Astrocyte of the hippocampus (primary cell): ENCODE measurements at regions not wholly inside any gene's neighbourhood (a gene's known extent, or its start where the extent isn't known, plus 50 kb on each side); places are given as distances from the start of the nearest gene placed in this dataset.

ENCODE experiments used
- DNase-seq: peaks from one replicate; pipeline ENCODE4 v3.0.0; 2011; ENCODE audit warnings: low read depth, low spot score

GRCh38 chr14:104439625-104440024 lies 139.9 kb upstream of the C14orf180 start:
- no peak for DNase-seq

GRCh38 chr14:104440297-104440956 lies 139.1 kb upstream of the C14orf180 start:
- DNase-seq: no peak

- DNase-seq: no peak
These were observed 138.1 kb upstream of the C14orf180 start for GRCh38 chr14:104441275-104442106.

GRCh38 chr14:104442107-104442551 lies 137.4 kb upstream of the C14orf180 start:
- no peak for DNase-seq

GRCh38 chr14:104442631-104443390 lies 136.8 kb upstream of the C14orf180 start:
- no peak for DNase-seq

GRCh38 chr14:104443391-104444158 lies 136.0 kb upstream of the C14orf180 start:
- DNase-seq: no peak

GRCh38 chr14:104444159-104445030 lies 135.2 kb upstream of the C14orf180 start:
- no peak for DNase-seq

- DNase-seq: no peak
These were observed 134.5 kb upstream of the C14orf180 start for GRCh38 chr14:104445086-104445485.

- DNase-seq: no peak
These were observed 133.7 kb upstream of the C14orf180 start for GRCh38 chr14:104445832-104446381.

GRCh38 chr14:104446611-104447010 lies 133.0 kb upstream of the C14orf180 start:
- DNase-seq: no peak

GRCh38 chr14:104447750-104448149 lies 131.8 kb upstream of the C14orf180 start:
- no peak for DNase-seq

GRCh38 chr14:104448321-104448720 lies 131.2 kb upstream of the C14orf180 start:
- no peak for DNase-seq

GRCh38 chr14:104448721-104449120 lies 130.8 kb upstream of the C14orf180 start:
- no peak for DNase-seq

- no peak for DNase-seq
These were observed 128.7 kb upstream of the C14orf180 start for GRCh38 chr14:104450811-104451401.

GRCh38 chr14:104451474-104451873 lies 128.1 kb upstream of the C14orf180 start:
- no peak for DNase-seq

GRCh38 chr14:104458845-104459244 lies 120.7 kb upstream of the C14orf180 start:
- no peak for DNase-seq

- DNase-seq: no peak
These were observed 118.5 kb upstream of the C14orf180 start for GRCh38 chr14:104460791-104461651.

- no peak for DNase-seq
These were observed 117.7 kb upstream of the C14orf180 start for GRCh38 chr14:104461676-104462449.
